T-helper 17 cell (primary cell): ENCODE measurements at regions not wholly inside any gene's neighbourhood (a gene's known extent, or its start where the extent isn't known, plus 50 kb on each side); places are given as distances from the start of the nearest gene placed in this dataset.

Experiments used
- ATAC-seq: fragments of 150-1000 bp; cut with Tn5 transposase; 2 replicates; pipeline ENCODE4 v1.10.0; 2021; ENCODE audit warnings: mild to moderate bottlenecking, moderate library complexity
- DNase-seq, 3 donors: peaks; one replicate each; pipeline versions ENCODE4 v3.0.0 to v3.0.0-alpha.2; 2020 to 2021
- H3K9me3 ChIP-seq: one replicate; pipeline ENCODE4 v1.7.0; 2013; ENCODE audit warnings: low read length, mild to moderate bottlenecking; ENCODE audit not compliant: control insufficient read depth, poor library complexity, severe bottlenecking
- H3K27ac Mint-ChIP-seq: one replicate; pipeline ENCODE4 v1.8.0; 2022; ENCODE audit warnings: mild to moderate bottlenecking, moderate library complexity, mixed read lengths
- H3K27me3 Mint-ChIP-seq: one replicate; pipeline ENCODE4 v1.8.0; 2022; ENCODE audit warnings: mixed read lengths
- H3K36me3 Mint-ChIP-seq: one replicate; pipeline ENCODE4 v1.8.0; 2022; ENCODE audit warnings: low read depth, mixed read lengths
- H3K4me1 Mint-ChIP-seq: one replicate; pipeline ENCODE4 v1.8.0; 2022; ENCODE audit warnings: mild to moderate bottlenecking, mixed read lengths
- H3K4me3 Mint-ChIP-seq: one replicate; pipeline ENCODE4 v1.8.0; 2022; ENCODE audit warnings: mild to moderate bottlenecking, moderate library complexity, mixed read lengths

DNA sequence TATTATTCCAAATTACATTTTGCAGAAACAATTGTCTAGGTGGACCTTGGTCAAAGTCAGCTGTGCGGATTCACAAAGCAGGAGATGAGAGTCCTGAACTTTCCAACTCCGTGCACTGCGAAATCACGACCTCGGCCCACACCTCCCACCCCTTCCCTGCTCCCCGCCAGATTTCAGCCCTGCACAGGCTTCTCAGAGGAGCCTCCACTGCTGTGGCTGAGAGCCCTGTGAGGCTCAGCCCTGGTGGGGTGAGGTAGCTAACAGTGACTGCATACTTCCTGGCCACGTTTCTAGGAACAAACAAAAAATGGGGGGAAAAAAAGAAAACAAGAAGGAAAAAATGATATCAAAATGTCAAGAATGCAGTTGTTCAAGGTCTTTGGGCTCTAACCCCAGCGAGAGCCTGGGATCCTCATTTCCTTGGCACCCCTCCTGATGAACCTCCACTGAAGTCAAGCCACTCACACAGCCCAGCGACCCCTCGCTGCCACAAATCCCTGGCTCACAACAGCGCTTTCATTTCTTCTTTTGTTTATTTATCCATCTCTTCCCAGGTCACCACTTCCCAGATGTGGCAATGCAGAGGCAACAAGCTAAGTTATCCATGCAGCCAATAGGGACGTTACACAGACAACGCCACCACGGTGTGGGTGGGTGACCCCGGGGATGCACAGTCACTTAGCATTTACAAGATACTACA is 729.7 kb upstream of the ID2 start:
- no peaks in the 10 kb centered on the region for H3K9me3 ChIP-seq
- no peaks in the 10 kb centered on the region for H3K36me3 Mint-ChIP-seq
- no peak overlapping the region for H3K27ac Mint-ChIP-seq
- no peak for DNase-seq
- H3K27me3 Mint-ChIP-seq = peaks cover 12% of the 10 kb centered on the region
- H3K4me1 Mint-ChIP-seq = no peaks in the 10 kb centered on the region
- no peak for ATAC-seq
- no peak overlapping the region for H3K4me3 Mint-ChIP-seq

DNA sequence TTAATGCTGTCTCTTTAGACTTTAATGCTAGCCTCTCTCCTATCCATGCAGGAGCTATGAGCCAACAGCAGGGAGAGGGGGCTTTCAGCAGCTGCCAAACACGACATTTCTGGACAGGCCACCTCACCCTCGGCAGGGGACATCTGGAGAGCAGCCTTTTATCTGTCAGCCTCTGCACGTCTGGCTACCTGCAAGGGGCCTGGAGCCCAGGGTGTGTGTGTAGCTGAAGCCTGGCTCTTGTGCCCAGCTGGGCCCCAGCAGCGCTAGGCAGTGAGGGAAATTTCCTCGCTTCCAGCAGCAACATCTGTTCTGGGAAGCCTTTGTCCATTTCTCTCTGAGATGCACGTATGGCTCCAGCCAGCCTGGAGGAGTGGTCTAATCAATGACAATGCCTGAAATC is 728.7 kb upstream of the ID2 start:
- Mint-ChIP-seq H3K27ac (no peak overlapping the region), H3K4me3 (no peak overlapping the region), H3K4me1 (no peaks in the 10 kb centered on the region), H3K36me3 (no peaks in the 10 kb centered on the region), H3K27me3 (peaks cover 12% of the 10 kb centered on the region)
- ATAC-seq (no peak), DNase-seq (no peak)
- no peaks in the 10 kb centered on the region for H3K9me3 ChIP-seq

DNA sequence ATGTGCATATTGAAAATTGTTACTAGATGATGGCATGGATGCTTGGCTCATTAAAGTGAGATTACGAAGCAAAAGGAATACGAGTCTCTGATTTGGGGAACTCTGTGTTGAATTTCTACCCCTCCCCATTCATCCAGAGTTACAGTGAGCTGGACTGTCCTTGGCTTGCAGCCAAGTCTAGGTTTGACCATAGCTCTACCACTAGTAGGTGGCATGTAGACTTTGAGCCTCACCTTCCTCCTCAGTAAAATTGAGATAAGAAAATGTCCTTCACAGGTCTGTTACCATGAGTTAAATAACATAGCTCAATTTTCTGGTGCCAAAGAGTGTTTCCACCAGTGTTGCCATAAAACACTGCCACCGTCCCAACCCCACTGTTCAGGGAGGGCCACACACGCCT is 727.6 kb upstream of the ID2 start:
- H3K4me3 Mint-ChIP-seq = no peak overlapping the region

DNA sequence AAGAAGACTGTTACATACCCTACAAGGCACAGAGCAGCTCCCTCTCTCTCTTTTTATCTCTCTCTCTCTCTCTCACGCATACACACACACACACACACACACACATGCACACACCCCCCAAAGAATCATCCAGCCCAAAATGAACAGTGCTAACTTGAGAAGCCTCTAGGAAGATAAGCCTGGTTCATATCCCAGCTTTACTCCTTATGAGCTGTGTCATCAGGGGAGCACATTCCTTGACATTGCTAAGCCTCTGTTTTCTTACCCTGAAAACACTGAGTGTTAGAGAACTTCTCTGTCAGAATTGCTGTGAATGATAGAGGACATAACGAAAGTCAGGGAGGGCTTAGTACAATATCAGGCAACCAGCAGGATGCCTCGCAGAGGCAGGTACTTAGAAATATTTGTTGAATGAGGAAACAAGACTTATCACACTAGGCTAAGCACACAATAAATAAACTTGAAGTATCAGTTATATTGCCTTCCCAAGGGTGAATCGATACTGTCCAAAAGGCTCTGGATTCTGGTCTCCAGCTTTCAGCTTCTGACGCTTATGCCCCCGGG is 725.6 kb upstream of the ID2 start:
- no peaks in the 10 kb centered on the region for H3K36me3 Mint-ChIP-seq
- no peaks in the 10 kb centered on the region for H3K4me1 Mint-ChIP-seq
- ATAC-seq (no peak), DNase-seq (no peak)
- peaks cover 4% of the 10 kb centered on the region for H3K27me3 Mint-ChIP-seq
- H3K9me3 ChIP-seq = no peaks in the 10 kb centered on the region
- no peak overlapping the region for H3K4me3 Mint-ChIP-seq
- no peak overlapping the region for H3K27ac Mint-ChIP-seq

More for the DNA sequence above, 727.6 kb upstream of the ID2 start:
- Mint-ChIP-seq H3K27ac (no peak overlapping the region), H3K27me3 (peaks cover 8% of the 10 kb centered on the region), H3K36me3 (no peaks in the 10 kb centered on the region), H3K4me1 (no peaks in the 10 kb centered on the region)
- no peaks in the 10 kb centered on the region for H3K9me3 ChIP-seq
- DNase-seq (no peak), ATAC-seq (no peak)

DNA sequence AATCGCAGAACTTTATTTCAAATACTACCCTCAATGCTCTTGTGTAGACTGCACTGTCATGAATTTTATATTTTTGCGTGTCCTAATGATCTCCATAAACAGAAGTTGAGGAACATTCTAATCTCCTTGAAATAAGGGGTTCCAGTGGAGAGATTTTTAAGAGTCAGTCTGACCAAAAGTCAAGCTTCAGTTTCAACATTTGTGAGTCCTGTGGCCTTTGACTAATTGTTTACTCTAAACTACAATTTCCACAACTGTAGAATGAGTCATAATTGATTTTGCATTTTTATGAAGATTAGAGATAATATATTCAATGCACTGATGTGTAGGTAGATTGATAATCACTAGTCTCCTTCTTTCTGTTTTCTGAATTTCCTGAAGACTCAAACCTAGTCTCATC is 720.3 kb upstream of the ID2 start:
- peaks cover 5% of the 10 kb centered on the region for H3K4me1 Mint-ChIP-seq
- H3K27ac Mint-ChIP-seq = no peak overlapping the region
- H3K27me3 Mint-ChIP-seq = no peaks in the 10 kb centered on the region
- DNase-seq (no peak), ATAC-seq (no peak)
- no peak overlapping the region for H3K4me3 Mint-ChIP-seq
- no peaks in the 10 kb centered on the region for H3K36me3 Mint-ChIP-seq
- no peaks in the 10 kb centered on the region for H3K9me3 ChIP-seq

DNA sequence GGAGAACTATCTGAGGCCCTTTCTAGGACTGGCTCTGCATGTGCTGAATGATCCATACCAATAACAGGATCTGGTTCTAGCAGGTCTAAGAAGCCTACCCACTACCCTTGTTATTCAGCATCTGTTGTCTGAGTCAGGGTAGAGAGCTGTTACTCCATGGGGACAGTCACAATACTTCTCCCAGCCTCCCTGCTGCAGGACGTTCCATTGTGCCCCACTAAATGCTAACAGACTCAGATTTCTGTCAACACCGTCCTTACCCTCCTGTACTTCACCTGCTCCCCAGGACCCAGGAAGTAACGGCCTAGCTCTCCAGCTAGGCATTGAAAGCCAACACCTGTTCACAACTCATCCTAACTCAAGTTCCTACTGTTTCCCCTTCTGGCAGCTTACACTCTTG is 719.7 kb upstream of the ID2 start:
- Mint-ChIP-seq H3K4me1 (peaks cover 5% of the 10 kb centered on the region), H3K27ac (peak overlapping the region; percentile 32), H3K27me3 (no peaks in the 10 kb centered on the region), H3K36me3 (no peaks in the 10 kb centered on the region), H3K4me3 (no peak overlapping the region)
- no peak for DNase-seq
- H3K9me3 ChIP-seq = no peaks in the 10 kb centered on the region
- ATAC-seq = no peak

DNA sequence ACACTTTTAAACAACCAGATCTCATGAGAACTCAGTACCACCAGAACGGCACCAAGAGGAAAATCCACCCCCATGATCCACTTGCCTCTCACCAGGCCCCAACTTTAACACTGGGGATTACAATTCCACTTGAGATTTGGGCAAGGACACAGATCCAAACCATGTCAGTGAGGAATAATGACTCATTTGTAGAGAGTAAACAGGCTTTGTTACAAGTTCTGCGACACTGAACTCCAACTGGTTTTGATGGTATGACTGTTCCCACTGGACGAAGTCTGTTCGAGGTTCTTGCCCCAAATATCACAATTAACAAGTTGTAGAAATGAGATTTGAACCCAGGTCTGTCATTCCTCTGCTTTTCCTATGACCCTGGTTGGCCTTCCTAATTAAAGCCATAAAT is 718.1 kb upstream of the ID2 start:
- Mint-ChIP-seq H3K27ac (no peak overlapping the region), H3K36me3 (no peaks in the 10 kb centered on the region), H3K4me3 (no peak overlapping the region), H3K27me3 (no peaks in the 10 kb centered on the region), H3K4me1 (peaks cover 5% of the 10 kb centered on the region)
- no peaks in the 10 kb centered on the region for H3K9me3 ChIP-seq
- ATAC-seq (no peak), DNase-seq (no peak)

DNA sequence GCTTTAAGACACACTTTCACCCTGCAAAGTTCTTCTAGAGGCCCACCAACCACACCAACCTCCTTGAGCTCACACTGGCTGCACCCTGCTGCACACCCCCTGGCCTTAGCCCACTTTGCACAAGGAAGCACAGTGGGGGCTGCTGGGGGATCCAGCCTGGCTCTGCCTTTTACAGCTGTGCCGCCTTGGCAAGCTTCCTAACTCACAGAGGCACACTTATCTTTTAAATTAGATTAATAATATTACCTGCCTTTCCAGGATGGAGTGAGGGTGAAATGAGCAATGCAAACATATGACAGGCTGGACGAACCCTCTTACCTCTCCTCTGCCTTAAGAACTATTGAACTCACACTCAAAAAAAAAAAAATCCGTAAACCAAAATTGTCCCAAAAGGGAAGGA is 715.8 kb upstream of the ID2 start:
- Mint-ChIP-seq H3K27me3 (no peaks in the 10 kb centered on the region), H3K36me3 (no peaks in the 10 kb centered on the region), H3K27ac (no peak overlapping the region), H3K4me1 (peaks cover 5% of the 10 kb centered on the region), H3K4me3 (no peak overlapping the region)
- ATAC-seq = no peak
- H3K9me3 ChIP-seq = no peaks in the 10 kb centered on the region
- no peak for DNase-seq

DNA sequence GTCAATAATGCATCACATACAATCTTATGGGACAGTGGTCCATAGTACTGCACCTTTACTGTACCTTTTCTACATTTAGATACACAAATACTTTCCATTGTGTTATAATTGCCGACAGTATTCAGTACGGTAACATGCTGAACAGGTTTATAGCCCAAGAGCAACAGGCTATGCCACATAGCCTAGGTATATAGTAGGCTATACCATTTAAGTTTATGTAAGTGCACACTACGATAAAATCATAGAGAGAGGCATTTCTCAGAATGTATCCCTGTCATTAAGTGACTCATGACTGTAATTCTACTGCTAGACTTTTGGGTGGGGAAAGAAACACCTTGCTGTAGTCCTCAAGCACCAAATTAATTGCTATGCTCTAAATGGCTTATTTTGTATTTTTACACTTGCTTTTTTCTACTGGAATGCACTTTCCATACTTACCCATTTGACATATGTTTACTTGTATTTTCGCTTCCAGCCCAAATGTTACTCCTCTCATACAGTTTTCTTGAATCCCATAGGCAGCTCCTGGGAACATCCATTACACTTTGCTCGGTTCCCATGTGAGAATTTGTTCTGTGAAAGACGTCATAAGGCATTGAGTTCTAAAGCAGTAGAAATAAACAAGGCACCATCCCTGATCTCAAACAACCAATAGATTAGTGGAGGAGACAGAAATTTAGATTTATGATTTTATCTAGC is 714.0 kb upstream of the ID2 start:
- Mint-ChIP-seq H3K27ac (no peak overlapping the region), H3K36me3 (no peaks in the 10 kb centered on the region), H3K4me1 (no peaks in the 10 kb centered on the region), H3K4me3 (no peak overlapping the region), H3K27me3 (no peaks in the 10 kb centered on the region)
- no peaks in the 10 kb centered on the region for H3K9me3 ChIP-seq
- ATAC-seq (no peak), DNase-seq (no peak)

DNA sequence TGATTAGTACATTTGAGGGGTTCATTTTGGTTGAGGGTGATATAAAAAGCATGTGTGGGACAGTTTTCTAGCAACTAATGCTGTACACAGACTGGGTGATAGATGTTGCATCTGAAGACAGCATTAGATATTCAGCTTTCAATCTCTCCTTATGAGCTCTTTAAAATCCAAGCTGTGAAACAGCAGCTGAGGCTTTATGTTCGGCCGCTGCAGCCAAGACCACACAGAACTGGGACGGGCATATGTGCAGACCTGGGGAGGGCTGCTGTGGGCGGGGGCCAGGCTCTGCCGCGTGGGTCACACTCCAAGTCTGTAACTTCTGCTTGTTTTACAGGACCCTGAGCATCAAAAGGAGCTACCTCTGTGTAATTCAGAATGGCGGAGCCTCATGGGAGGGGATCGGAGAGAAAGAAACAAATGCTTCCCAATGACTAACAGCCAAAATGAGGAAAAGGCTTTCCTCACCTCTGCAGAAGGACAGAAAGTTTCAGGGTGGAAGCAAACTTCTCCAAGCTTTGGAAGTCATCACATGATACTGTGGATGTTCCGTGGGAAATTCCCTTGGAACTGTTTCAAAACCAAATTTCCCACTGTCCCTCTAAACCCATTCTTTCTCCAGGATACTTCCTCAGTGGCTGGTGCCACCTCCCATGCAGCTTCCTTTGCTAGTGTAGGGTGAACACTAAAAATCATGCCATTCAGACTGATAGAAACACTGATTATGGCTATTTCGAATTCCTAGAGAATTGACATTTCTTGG is 711.9 kb upstream of the ID2 start:
- H3K36me3 Mint-ChIP-seq = peaks cover 6% of the 10 kb centered on the region
- peaks cover 4% of the 10 kb centered on the region for H3K27me3 Mint-ChIP-seq
- no peak overlapping the region for H3K27ac Mint-ChIP-seq
- ATAC-seq (no peak), DNase-seq (no peak)
- H3K9me3 ChIP-seq = no peaks in the 10 kb centered on the region
- H3K4me1 Mint-ChIP-seq = no peaks in the 10 kb centered on the region
- H3K4me3 Mint-ChIP-seq = no peak overlapping the region

DNA sequence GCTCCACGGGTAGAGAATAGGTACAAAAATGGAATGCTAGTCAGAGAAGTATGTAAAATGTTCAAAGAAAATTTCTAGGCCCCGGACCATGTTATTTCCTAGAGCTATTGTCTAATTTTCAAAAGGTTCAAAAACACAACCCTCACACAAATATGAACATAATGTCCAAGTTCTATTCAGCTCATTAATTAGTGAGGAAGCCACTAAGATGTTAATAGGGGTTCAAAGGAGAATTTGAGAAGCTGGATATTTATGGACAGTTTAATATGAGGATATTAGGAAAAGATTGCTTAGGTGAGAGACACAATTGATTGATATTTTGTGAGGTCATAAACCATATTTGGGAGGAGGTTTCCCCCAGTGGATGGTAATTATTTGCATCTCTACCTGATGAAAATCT is 710.6 kb upstream of the ID2 start:
- peaks cover 4% of the 10 kb centered on the region for H3K27me3 Mint-ChIP-seq
- ATAC-seq (no peak), DNase-seq (no peak)
- H3K4me1 Mint-ChIP-seq = no peaks in the 10 kb centered on the region
- no peak overlapping the region for H3K27ac Mint-ChIP-seq
- H3K9me3 ChIP-seq = no peaks in the 10 kb centered on the region
- H3K36me3 Mint-ChIP-seq = peaks cover 6% of the 10 kb centered on the region
- H3K4me3 Mint-ChIP-seq = no peak overlapping the region

DNA sequence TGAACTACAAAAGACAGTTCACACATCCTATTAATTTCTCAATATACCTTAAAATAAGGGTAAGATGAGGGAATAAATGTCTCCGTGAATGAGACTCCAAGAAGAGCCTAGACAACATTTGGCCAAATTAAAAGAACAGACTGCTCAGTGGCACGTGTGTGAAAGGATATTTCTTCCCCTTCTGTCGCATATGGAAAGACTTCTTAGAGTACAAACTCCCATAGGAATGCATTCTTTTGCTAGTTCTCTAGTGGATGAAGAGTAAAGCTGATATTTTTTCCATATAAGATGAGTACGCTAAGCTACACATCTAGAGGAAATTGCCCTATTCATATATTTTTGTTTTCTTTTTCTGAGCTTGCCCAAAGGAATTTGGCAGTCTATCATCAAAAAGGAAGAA is 710.0 kb upstream of the ID2 start:
- Mint-ChIP-seq H3K36me3 (peaks cover 6% of the 10 kb centered on the region), H3K27me3 (peaks cover 4% of the 10 kb centered on the region), H3K27ac (no peak overlapping the region)

DNA sequence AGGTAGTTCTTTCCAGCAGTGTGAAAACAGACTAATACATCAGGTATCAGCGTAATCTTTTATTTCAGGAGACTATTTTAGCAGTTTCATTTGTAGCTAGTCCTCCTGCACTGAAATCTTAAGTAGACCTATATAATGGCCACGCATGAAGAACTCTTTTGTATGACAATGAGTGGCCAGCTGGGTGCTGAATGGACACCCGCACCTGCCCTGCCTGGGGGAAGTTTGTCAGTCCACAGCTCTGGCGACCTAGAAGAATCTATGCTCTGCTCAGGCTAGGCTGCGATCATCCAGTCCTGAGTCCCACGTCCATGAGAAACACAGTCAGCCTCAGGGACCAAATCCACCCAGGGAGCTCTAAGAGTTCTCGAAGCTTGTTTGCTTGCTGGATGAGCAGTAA is 709.2 kb upstream of the ID2 start:
- Mint-ChIP-seq H3K27me3 (peaks cover 4% of the 10 kb centered on the region), H3K4me3 (no peak overlapping the region), H3K4me1 (no peaks in the 10 kb centered on the region), H3K27ac (no peak overlapping the region), H3K36me3 (peaks cover 6% of the 10 kb centered on the region)
- no peaks in the 10 kb centered on the region for H3K9me3 ChIP-seq
- DNase-seq = no peak
- ATAC-seq = no peak

More for the DNA sequence above, 710.0 kb upstream of the ID2 start:
- no peak for ATAC-seq
- H3K4me1 Mint-ChIP-seq = no peaks in the 10 kb centered on the region
- H3K9me3 ChIP-seq = no peaks in the 10 kb centered on the region
- no peak overlapping the region for H3K4me3 Mint-ChIP-seq
- DNase-seq = no peak
